ENCODE measurements at regions not wholly inside any gene's neighbourhood (a gene's known extent, or its start where the extent isn't known, plus 50 kb on each side); places are given as distances from the start of the nearest gene placed in this dataset.

- DNase-seq (ENCODE audit: insufficient read length, low spot score) (no peak), FAIRE-seq (no peak)
- no peak for TF ChIP-seq CTCF (IDR thresholded peaks at IDR 0.05; ENCODE audit: insufficient read depth, missing control alignments)
Measured at GRCh38 chr16:65916995-65917394, 449.5 kb upstream of the CDH5 start.

- DNase-seq (ENCODE audit: insufficient read length, low spot score) = no peak
- no peak for TF ChIP-seq CTCF (IDR thresholded peaks at IDR 0.05; ENCODE audit: insufficient read depth, missing control alignments)
- FAIRE-seq = no peak
Measured at GRCh38 chr16:65910291-65910690, 456.2 kb upstream of the CDH5 start.

GRCh38 chr16:65909310-65910050 lies 457.0 kb upstream of the CDH5 start:
- DNase-seq (ENCODE audit: insufficient read length, low spot score) (no peak), FAIRE-seq (no peak)
- TF ChIP-seq CTCF (IDR thresholded peaks at IDR 0.05; ENCODE audit: insufficient read depth, missing control alignments) = no peak

- no peak for TF ChIP-seq CTCF (IDR thresholded peaks at IDR 0.05; ENCODE audit: insufficient read depth, missing control alignments)
- FAIRE-seq (no peak), DNase-seq (ENCODE audit: insufficient read length, low spot score) (no peak)
Measured at GRCh38 chr16:65908568-65908967, 457.9 kb upstream of the CDH5 start.

GRCh38 chr16:65905331-65905730 lies 461.2 kb upstream of the CDH5 start:
- no peak for DNase-seq (ENCODE audit: insufficient read length, low spot score)
- no peak for FAIRE-seq
- TF ChIP-seq CTCF (IDR thresholded peaks at IDR 0.05; ENCODE audit: insufficient read depth, missing control alignments) = no peak

GRCh38 chr16:65896448-65897153 lies 469.9 kb upstream of the CDH5 start:
- TF ChIP-seq CTCF (IDR thresholded peaks at IDR 0.05; ENCODE audit: insufficient read depth, missing control alignments) = no peak
- FAIRE-seq (no peak), DNase-seq (ENCODE audit: insufficient read length, low spot score) (no peak)

- FAIRE-seq = no peak
Measured at GRCh38 chr16:65895906-65896305, 470.6 kb upstream of the CDH5 start.

More at GRCh38 chr16:65895906-65896305, 470.6 kb upstream of the CDH5 start:
- no peak for TF ChIP-seq CTCF (IDR thresholded peaks at IDR 0.05; ENCODE audit: insufficient read depth, missing control alignments)
- DNase-seq (ENCODE audit: insufficient read length, low spot score) = no peak

Data from D721Med (cell line).